GM20000 (cell line): ENCODE measurements at regions not wholly inside any gene's neighbourhood (a gene's known extent, or its start where the extent isn't known, plus 50 kb on each side); places are given as distances from the start of the nearest gene placed in this dataset.

Experiments used
- DNase-seq: peaks from one replicate; pipeline ENCODE4 v3.0.0; 2012; ENCODE audit warnings: low spot score
- TF ChIP-seq, protein P1 (sequence below): IDR thresholded peaks from 2 replicates; pipeline ENCODE4 v1.5.1; 2012; ENCODE audit warnings: mild to moderate bottlenecking, control low read depth; ENCODE audit errors: extremely low read depth, missing control alignments

DNA sequence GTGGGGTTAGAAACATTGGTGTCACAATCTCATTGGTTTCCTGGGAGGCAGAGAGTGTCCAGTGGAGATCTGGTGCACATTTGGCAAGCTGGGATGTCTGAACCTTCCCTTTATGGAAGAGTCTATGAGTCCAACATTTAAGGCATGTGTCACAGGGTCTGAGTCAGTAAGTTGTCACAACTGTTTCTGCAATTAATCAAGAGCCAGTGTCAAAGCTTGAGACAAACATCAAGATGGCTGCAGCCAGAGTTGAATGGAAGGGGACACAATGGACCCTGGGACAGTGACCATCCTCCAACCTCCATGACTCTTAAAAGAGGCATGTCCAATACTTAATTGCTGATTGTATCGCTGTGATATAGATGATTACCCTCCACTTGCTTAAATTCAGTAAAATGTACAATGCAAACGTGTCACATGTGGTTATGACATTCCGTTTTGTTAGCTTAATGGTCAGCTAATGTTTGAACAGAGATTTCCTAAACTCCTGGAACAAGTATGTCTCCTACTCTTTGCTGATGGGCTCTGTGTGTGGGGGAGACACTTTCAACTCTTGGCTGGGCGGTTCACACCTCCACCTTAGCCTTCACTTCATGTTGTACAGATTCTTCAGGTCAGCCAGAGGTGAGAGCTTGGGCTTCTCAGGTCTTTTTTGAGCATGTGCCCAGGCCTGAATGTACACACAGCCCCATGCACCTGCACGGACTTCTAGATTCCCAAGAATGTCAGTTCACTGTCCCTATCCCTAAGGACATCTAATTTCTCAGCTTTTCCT lies 79.9 kb upstream of the PRR23E start:
- no peak for DNase-seq
- TF ChIP-seq, protein P1, sequence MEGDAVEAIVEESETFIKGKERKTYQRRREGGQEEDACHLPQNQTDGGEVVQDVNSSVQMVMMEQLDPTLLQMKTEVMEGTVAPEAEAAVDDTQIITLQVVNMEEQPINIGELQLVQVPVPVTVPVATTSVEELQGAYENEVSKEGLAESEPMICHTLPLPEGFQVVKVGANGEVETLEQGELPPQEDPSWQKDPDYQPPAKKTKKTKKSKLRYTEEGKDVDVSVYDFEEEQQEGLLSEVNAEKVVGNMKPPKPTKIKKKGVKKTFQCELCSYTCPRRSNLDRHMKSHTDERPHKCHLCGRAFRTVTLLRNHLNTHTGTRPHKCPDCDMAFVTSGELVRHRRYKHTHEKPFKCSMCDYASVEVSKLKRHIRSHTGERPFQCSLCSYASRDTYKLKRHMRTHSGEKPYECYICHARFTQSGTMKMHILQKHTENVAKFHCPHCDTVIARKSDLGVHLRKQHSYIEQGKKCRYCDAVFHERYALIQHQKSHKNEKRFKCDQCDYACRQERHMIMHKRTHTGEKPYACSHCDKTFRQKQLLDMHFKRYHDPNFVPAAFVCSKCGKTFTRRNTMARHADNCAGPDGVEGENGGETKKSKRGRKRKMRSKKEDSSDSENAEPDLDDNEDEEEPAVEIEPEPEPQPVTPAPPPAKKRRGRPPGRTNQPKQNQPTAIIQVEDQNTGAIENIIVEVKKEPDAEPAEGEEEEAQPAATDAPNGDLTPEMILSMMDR, result no peak

DNA sequence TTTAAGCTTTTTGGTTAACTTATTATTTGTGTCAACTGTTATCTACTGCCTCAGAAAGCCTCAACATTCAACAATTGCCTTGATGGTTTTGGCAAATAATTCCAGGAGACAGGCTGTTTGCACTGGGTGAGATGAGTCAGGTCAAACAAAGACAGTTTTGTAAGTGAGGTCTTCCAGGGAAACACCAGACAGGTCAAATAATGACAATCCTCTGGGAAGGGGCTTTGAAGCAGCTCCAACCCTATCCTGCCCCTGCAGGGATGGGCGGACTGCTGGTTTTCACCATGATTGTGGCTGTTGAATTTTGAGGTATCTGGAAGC lies 79.4 kb upstream of the PRR23E start:
- TF ChIP-seq, protein P1, result no peak
- DNase-seq, result no peak

DNA sequence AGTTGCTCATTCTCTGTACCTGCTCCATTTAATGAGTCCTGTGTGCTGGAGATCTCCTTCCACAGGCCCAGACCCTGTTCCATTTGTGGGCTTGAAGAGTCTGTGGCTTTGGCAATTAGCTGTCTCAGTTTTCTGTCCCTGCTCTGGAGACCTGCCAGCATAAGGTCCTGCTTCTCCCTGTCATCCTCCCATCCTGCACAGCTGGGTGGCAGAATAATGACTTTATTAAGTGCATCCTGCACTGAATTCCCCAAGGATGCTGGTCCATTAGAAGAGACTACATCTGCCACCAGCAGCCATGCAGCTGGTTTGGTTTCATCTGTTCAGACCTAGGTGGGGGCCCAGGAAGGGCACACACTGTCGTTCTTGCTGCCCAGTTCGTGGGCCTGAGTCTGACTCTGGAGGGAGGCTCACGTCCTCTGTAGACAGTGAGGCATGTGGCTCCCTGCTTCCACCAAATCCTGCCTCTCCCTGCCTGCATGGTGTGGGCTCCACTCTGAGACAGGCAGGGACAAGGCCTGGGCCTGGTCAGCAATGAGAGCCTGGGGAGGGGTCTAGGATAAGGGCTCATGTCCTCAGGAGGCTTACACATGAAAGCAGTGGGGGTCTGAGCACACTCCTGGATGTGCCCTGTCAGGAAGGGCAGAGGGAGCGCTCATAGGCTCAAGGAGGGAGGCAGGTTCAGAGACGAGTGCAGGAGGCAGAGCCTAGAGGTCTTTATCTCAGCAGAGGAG lies 78.4 kb upstream of the PRR23E start:
- no peak for DNase-seq

DNA sequence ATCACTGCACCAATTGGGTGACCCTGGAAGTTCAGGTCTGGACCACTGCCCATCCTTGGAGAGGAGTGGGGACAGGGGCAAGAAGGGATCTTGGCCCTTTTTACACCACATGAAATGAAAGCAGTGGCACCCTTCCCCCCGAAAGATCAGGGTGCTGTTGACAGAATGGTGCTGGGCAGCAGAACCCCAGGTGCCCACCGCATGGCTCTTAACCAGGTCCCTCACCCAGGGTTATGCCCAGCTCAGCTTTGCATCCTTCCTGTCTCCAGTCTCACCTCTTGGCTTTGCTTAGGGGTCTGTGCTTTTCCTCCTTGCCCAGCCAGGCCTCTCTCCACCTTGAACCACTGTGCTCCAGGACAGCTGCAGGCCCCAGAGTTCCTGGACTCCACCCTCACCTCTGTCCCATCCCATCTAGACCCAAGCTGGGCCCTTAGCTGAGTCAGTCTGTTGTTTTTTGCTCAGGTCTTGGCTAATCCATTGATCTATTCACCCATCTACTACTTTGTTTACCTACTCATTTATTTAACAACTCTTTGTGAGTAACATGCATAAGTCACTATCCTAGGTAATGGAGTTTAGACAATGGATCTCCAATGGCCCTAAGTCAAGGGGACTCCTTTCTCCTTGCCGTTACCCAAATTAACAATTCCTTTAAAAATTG lies 77.1 kb upstream of the PRR23E start:
- TF ChIP-seq, protein P1, result no peak
- no peak for DNase-seq

More for the DNA sequence above, 78.4 kb upstream of the PRR23E start:
- TF ChIP-seq, protein P1, result no peak

DNA sequence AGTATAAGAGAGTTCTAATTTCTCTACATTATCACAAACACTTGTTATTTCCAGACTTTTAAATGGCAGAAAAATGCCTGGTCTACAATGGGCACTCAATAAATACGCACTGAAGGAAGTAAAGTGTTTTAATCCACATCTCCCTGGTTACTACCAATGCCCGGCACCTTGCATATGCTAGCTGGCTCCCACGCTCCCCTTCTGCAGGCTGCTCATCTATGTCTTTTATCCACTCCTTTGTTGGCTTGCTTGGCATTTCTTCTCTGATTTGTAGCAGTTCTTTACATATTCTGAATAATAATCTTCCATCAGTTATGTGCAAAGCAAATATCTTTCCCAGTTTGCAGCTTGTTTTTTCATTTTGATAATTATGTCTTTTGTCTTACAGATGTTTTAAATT lies 74.6 kb upstream of the PRR23E start:
- no peak for DNase-seq
- TF ChIP-seq, protein P1, result no peak

DNA sequence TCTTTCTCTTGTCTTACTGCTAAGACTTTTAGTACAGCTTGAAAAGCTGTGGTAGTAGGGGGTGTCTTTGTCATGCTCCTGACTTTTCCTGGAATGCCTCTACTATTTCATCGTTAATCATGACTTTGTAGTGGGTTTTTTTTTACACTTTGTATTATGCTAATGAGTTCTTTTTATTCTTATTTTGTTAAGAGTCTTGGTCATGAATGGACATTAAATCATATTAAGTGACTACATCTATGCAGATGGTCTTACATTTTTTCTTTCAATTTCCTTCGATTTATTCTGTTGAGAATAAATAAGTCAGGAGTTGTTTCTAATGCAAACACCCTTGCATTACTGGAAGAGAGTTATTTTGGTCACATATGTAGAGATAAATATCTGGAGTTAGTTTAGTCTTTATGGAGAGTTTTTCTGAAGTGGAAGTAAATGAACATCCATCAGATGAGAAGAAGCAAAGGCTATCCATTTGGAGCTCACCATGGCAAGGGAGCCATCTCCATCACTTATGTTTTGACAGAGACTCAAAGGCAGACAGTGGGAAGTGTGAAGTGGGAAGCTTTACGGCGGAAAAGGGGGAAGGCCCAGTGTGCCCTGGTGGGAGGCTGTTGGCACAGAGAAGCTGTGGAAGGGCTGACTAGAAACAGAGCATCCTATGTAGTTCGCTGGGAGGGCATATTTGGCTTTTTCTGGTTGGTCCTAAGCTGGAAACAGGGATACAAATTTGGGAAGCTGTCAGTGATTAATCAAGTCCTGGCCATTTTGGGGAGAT lies 73.1 kb upstream of the PRR23E start:
- TF ChIP-seq, protein P1, result no peak
- no peak for DNase-seq
